Cardiac fibroblast (primary cell): ENCODE measurements at regions not wholly inside any gene's neighbourhood (a gene's known extent, or its start where the extent isn't known, plus 50 kb on each side); places are given as distances from the start of the nearest gene placed in this dataset.

Experiments used
- DNase-seq, 2 donors: peaks; one replicate each; pipeline versions ENCODE4 v3.0.0 to v3.0.0-alpha.2; 2010; ENCODE audit warnings: low read depth in 2 of 2
- H3K4me3 ChIP-seq, 2 donors: replicated peaks in 1 of 2; 1 replicate in 1 of 2; 2 replicates in 1 of 2; pipeline ENCODE4 v1.5.1; 2011; ENCODE audit warnings: low read depth in 2 of 2, low read length in 2 of 2, mild to moderate bottlenecking in 2 of 2, moderate library complexity in 1 of 2
- CTCF ChIP-seq: IDR thresholded peaks from one replicate; pipeline ENCODE4 v1.5.1; 2011; ENCODE audit warnings: low read depth, mild to moderate bottlenecking, low read length, inconsistent platforms

DNA sequence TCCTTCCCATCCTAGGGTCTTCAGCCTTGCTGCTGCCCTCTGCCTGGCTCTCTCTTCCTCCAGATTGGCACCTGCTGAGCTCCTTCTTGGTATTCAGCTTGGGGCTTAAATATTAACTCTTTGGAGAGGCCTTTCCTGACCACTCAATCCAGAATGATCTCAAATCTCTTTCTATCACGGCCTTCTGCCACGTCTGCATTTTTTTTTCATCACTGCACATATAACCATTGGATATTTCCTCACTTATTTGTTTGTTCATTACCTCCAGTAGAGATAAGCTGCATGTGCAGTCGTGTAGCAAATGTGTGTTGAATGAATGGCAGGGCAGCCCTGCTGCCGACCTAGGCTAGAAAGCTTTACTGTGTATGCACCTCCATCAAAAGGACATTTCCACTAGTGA is 51.6 kb upstream of the MPP7 start:
- no peak for TF ChIP-seq CTCF
- H3K4me3 ChIP-seq, result no peak overlapping the region
- no peak for DNase-seq

DNA sequence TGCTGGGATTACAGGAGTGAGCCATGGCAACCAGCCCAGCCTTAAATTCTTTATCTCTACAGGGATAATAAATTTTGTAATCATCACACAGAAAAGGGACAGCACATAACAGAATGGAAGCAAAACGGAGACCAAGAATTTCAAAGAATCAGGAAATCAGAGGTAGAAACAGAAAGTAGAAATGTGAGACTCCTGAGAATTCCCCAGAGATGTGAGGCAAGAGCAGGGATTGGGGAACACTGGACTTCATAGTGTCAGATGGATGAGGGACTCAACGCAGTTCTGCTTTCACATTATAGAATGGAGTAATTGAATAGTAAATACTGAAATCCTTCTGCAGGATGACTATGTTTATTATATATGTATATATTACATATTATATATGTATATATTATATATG is 52.5 kb upstream of the MPP7 start:
- no peak for TF ChIP-seq CTCF
- no peak overlapping the region for H3K4me3 ChIP-seq
- no peak for DNase-seq

- H3K4me3 ChIP-seq, result no peak overlapping the region
- DNase-seq, result no peak
- TF ChIP-seq CTCF, result no peak
Measured at GRCh38 chr10:28359334-28359733, 56.5 kb upstream of the MPP7 start.

DNA sequence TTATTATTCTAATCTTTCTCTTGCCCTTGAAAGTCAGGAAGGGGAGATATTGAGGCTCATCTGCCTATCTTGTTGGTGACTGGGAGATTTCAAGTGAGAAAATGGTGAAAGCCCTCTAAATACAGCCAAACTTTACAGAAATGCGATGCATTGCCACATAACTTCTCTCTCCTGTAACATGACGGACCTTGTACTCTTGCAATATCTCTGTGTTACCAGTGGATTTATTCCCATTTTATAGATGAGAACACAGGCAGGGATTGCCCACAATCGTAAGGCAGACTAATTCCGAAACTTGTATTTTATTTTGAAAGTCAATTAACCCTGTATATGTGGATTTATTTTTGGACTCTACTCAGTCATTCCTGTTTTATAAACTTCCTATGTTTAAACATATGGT is 57.3 kb upstream of the MPP7 start:
- no peak for DNase-seq
- TF ChIP-seq CTCF, result no peak
- H3K4me3 ChIP-seq, result no peak overlapping the region

DNA sequence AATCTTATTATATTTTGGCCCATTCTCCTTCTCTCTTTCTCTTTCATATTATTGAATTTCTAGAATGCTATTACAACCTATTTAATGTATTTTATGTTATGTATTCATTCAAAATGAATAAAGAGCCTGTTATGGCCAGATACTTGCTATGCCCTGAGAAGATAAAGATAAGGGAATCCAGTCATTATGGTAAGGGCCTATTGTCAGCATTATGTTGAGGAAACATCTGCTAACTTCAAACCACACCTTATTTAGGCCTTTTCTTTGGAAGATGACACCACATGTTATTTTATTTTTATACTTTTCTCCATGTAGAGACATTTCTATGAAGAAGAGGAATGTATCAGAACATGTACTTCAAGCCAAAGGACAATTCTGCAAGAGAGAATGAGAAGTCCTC is 60.5 kb upstream of the MPP7 start:
- no peak overlapping the region for H3K4me3 ChIP-seq
- DNase-seq, result no peak
- TF ChIP-seq CTCF, result no peak

DNA sequence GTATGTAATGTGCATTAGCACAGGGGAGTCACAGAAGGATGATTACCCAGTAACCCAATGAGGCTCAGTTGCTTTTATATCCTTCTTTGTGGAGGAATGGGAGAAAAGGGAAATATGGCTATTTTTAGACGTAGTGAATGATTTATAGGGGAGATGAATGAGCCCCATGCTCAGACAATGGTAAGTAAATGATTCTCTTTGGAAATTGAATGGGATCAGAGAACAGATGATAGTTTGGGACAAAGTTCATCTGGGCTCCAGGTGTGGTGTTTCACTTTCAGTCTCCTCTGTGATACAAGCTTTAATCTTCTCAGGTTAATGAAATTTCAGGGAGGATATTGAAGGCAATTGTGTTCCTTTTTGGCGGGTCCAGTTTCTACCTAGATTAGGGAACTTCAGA is 63.0 kb upstream of the MPP7 start:
- no peak overlapping the region for H3K4me3 ChIP-seq
- DNase-seq, result no peak
- TF ChIP-seq CTCF, result no peak

DNA sequence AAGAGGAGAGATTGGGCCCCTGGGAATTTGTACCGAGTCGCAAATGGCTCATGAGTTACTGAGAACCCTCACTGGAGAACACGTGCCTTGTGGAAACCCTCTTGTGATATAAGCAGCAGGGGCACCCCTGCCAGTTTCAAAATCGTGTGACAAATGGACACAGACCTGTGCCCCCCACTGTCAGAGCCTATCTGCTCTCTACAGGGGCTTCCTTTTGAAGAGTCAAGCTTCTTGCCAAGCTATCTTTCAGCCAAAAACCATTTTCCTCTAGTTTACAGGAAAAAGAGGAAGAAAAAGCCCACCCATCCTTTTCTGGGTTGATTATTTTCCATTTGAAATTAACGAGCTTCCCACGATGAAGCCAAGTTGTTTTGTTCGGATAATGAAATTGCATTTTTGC is 64.1 kb upstream of the MPP7 start:
- no peak overlapping the region for H3K4me3 ChIP-seq
- no peak for TF ChIP-seq CTCF
- no peak for DNase-seq
